ENCODE measurements at regions not wholly inside any gene's neighbourhood (a gene's known extent, or its start where the extent isn't known, plus 50 kb on each side); places are given as distances from the start of the nearest gene placed in this dataset.

DNA sequence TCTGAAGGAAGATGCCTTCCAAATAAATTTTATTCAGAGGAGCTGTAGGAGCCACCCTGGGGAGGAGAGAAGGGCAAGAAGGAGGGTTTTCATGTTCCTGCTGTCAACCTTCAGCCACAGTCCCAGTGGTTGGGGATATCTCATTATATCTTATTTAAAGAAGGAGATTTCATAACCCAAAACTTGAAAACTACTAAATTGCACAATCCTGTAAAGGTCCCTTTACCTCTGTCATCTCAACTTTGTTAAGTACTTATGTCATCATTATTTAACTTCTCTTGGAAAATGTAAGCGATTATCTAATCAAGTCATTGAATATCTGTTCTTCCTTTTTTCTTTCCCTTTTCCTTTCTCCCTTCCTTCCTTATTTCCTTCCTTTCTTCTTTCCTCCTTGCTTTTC, 794.5 kb upstream of the IGFBP3 start:
- POLR2A ChIA-PET (ENCODE audit: partially characterized antibody) = no interaction called here
- H3K27ac Mint-ChIP-seq = no peak overlapping the region
- Histone ChIP-seq H3K4me3 (ENCODE audit: low read length in 2 of 2) (no peak overlapping the region), H3K36me3 (ENCODE audit: insufficient read depth, low read length) (no peaks in the 10 kb centered on the region), H3K27me3 (ENCODE audit: insufficient read depth, low read length) (no peaks in the 10 kb centered on the region), H3K9me3 (ENCODE audit: control insufficient read depth in 1 of 2, low read length in 2 of 2) (no peaks in the 10 kb centered on the region), H3K4me1 (ENCODE audit: insufficient read depth, low read length) (no peaks in the 10 kb centered on the region), H3K27ac (ENCODE audit: low read depth, low read length) (no peak overlapping the region)
- no peak overlapping the region for H3K4me3 Mint-ChIP-seq
- CTCF ChIA-PET (ENCODE audit: partially characterized antibody) = no interaction called here
- no peaks in the 10 kb centered on the region for H3K4me1 Mint-ChIP-seq
- H3K9me3 Mint-ChIP-seq = peaks cover 0 to 5% (median 2%) of the 10 kb centered on the region in 8 donors
- no peak for DNase-seq
- intact Hi-C loops (cut with micrococcal nuclease) = no loop called here
- no peaks in the 10 kb centered on the region for H3K27me3 Mint-ChIP-seq
- H3K36me3 Mint-ChIP-seq = no peaks in the 10 kb centered on the region

DNA sequence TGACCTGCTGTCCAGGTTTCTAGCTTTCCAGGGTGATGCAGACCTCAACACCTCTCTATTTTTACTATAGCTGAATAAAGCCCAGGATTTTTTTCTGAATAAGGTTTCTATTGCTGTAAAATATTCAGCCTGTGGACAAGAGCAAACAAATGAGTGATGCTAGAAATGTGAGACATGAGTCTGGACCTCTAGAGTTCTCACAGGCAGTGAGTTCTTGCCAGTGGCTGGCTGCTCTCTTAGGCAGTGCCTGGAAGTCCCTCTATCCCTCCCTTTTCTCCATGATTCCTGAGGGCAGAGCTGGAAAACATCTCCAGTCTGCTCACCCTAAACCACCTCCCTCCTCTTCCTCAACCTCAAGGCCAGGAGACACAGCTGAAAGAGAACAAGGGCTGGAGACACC, 793.8 kb upstream of the IGFBP3 start:
- CTCF ChIA-PET (ENCODE audit: partially characterized antibody) = no interaction called here
- no peaks in the 10 kb centered on the region for H3K4me1 Mint-ChIP-seq
- H3K4me3 ChIP-seq (ENCODE audit: low read length in 2 of 2) = no peak overlapping the region

DNA sequence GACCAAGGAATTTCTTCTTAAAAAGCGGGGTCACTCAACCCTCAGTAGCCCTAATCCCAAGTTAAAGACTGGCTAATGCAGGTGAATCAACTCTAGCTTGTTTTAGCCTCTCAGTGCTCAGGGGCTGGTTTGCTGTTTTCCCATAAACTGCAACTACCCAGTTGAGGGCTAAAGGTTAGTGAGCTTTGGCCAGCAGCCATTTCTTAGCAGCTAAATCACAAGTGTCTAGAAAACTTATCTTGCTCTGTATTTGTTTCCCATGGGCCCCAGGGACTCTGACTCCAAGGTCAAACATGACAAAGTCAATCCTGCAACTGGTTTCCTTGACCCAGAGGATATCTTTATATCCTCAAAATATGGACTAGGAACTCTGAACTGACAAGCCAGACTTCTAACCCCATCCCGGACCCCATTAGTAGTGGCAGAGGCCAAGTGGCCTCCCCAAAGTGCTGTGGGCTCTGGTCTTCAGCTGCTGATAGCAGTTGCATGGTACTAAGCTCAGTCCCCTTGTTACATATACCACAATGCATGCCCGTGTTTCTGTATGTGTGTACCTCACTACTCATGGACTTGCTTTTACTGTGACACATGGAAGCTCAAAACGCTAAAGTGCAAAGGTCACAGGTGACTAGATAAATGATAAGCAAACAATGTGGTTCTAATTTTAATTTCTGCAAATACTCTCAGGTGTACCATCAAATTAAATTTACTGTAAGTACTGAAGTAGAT, 793.0 kb upstream of the IGFBP3 start:
- no peak overlapping the region for H3K4me3 Mint-ChIP-seq
- Histone ChIP-seq H3K4me1 (ENCODE audit: insufficient read depth, low read length) (no peaks in the 10 kb centered on the region), H3K27me3 (ENCODE audit: insufficient read depth, low read length) (no peaks in the 10 kb centered on the region), H3K27ac (ENCODE audit: low read depth, low read length) (no peak overlapping the region), H3K9me3 (ENCODE audit: control insufficient read depth in 1 of 2, low read length in 2 of 2) (no peaks in the 10 kb centered on the region), H3K4me3 (ENCODE audit: low read length in 2 of 2) (no peak overlapping the region), H3K36me3 (ENCODE audit: insufficient read depth, low read length) (no peaks in the 10 kb centered on the region)
- no peaks in the 10 kb centered on the region for H3K36me3 Mint-ChIP-seq
- no peaks in the 10 kb centered on the region for H3K27me3 Mint-ChIP-seq
- peaks cover 0 to 5% (median 2%) of the 10 kb centered on the region in 8 donors for H3K9me3 Mint-ChIP-seq
- H3K4me1 Mint-ChIP-seq = no peaks in the 10 kb centered on the region
- ChIA-PET POLR2A (ENCODE audit: partially characterized antibody) (no interaction called here), CTCF (ENCODE audit: partially characterized antibody) (no interaction called here)
- intact Hi-C loops (cut with micrococcal nuclease) = no loop called here
- DNase-seq = no peak
- H3K27ac Mint-ChIP-seq = no peak overlapping the region

More for the DNA sequence above, 793.8 kb upstream of the IGFBP3 start:
- Histone ChIP-seq H3K27ac (ENCODE audit: low read depth, low read length) (no peak overlapping the region), H3K9me3 (ENCODE audit: control insufficient read depth in 1 of 2, low read length in 2 of 2) (no peaks in the 10 kb centered on the region), H3K4me1 (ENCODE audit: insufficient read depth, low read length) (no peaks in the 10 kb centered on the region), H3K27me3 (ENCODE audit: insufficient read depth, low read length) (no peaks in the 10 kb centered on the region), H3K36me3 (ENCODE audit: insufficient read depth, low read length) (no peaks in the 10 kb centered on the region)
- Mint-ChIP-seq H3K27ac (no peak overlapping the region), H3K4me3 (no peak overlapping the region), H3K27me3 (no peaks in the 10 kb centered on the region), H3K9me3 (peaks cover 0 to 5% (median 2%) of the 10 kb centered on the region in 8 donors), H3K36me3 (no peaks in the 10 kb centered on the region)
- intact Hi-C loops (cut with micrococcal nuclease) = no loop called here
- DNase-seq = no peak
- POLR2A ChIA-PET (ENCODE audit: partially characterized antibody) = no interaction called here

DNA sequence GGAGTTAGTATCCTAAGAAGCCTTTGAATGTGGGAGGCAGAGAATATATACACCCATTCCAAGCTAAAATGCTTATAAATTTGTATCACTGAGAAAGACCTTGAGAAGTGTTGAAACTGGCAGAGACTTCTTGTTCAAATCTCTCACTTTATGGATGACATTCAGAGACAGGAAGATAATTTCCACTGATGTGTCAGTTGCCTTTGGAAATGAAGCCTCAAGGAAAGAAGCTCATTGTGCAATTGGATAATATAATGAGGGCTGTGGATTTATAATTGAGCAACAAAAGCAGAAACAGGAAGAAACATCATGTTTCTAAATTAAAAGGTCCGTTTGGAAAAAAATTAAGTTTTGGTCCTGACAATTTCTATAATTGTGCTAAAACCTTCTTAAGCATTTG, 789.9 kb upstream of the IGFBP3 start:
- DNase-seq = no peak
- no peaks in the 10 kb centered on the region for H3K36me3 ChIP-seq (ENCODE audit: insufficient read depth, low read length)
- H3K27ac ChIP-seq (ENCODE audit: low read depth, low read length) = no peak overlapping the region
- no peaks in the 10 kb centered on the region for H3K27me3 ChIP-seq (ENCODE audit: insufficient read depth, low read length)
- ChIA-PET CTCF (ENCODE audit: partially characterized antibody) (no interaction called here), POLR2A (ENCODE audit: partially characterized antibody) (interaction anchor here (0.6 kb wide), 1 partner anchor 29 kb away, joined by 3 read pairs; no protein-coding TSS in a partner anchor)
- Mint-ChIP-seq H3K4me1 (no peaks in the 10 kb centered on the region), H3K9me3 (peaks cover 0 to 3% (median 0%) of the 10 kb centered on the region in 8 donors), H3K27me3 (no peaks in the 10 kb centered on the region), H3K27ac (no peak overlapping the region), H3K36me3 (no peaks in the 10 kb centered on the region), H3K4me3 (no peak overlapping the region)
- intact Hi-C loops (cut with micrococcal nuclease) = no loop called here
- H3K4me1 ChIP-seq (ENCODE audit: insufficient read depth, low read length) = no peaks in the 10 kb centered on the region
- H3K4me3 ChIP-seq (ENCODE audit: low read length in 2 of 2) = no peak overlapping the region
- no peaks in the 10 kb centered on the region for H3K9me3 ChIP-seq (ENCODE audit: control insufficient read depth in 1 of 2, low read length in 2 of 2)

DNA sequence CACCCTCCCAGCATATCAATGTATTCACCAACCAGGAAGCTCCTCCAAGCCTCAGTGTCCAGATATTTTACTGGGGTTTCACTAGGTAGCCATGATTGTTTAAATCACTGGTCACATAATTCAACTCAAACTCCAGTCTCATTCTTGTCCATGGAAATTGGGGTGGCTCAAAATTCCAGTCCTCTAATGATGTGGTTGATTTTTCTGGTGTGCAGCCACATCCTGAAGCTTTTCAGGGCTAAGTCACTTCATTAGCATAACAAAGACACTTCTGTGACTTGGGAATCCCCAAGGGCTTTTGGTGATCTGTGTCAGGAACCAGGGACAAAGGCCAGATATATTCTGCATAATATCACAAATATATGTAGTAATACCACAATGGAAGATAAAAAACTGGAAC, 786.9 kb upstream of the IGFBP3 start:
- no peaks in the 10 kb centered on the region for H3K36me3 Mint-ChIP-seq
- H3K27ac Mint-ChIP-seq = no peak overlapping the region
- H3K4me3 ChIP-seq (ENCODE audit: low read length in 2 of 2) = no peak overlapping the region
- DNase-seq = no peak
- H3K27me3 ChIP-seq (ENCODE audit: insufficient read depth, low read length) = no peaks in the 10 kb centered on the region
- no peaks in the 10 kb centered on the region for H3K4me1 Mint-ChIP-seq
- no peak overlapping the region for H3K27ac ChIP-seq (ENCODE audit: low read depth, low read length)
- H3K27me3 Mint-ChIP-seq = peaks cover 0 to 2% of the 10 kb centered on the region in 2 donors
- H3K4me3 Mint-ChIP-seq = no peak overlapping the region
- no peaks in the 10 kb centered on the region for H3K9me3 ChIP-seq (ENCODE audit: control insufficient read depth in 1 of 2, low read length in 2 of 2)
- no peaks in the 10 kb centered on the region for H3K36me3 ChIP-seq (ENCODE audit: insufficient read depth, low read length)
- intact Hi-C loops (cut with micrococcal nuclease) = no loop called here
- POLR2A ChIA-PET (ENCODE audit: partially characterized antibody) = no interaction called here
- peaks cover 0 to 7% (median 3%) of the 10 kb centered on the region in 8 donors for H3K9me3 Mint-ChIP-seq
- CTCF ChIA-PET (ENCODE audit: partially characterized antibody) = no interaction called here
- no peaks in the 10 kb centered on the region for H3K4me1 ChIP-seq (ENCODE audit: insufficient read depth, low read length)

DNA sequence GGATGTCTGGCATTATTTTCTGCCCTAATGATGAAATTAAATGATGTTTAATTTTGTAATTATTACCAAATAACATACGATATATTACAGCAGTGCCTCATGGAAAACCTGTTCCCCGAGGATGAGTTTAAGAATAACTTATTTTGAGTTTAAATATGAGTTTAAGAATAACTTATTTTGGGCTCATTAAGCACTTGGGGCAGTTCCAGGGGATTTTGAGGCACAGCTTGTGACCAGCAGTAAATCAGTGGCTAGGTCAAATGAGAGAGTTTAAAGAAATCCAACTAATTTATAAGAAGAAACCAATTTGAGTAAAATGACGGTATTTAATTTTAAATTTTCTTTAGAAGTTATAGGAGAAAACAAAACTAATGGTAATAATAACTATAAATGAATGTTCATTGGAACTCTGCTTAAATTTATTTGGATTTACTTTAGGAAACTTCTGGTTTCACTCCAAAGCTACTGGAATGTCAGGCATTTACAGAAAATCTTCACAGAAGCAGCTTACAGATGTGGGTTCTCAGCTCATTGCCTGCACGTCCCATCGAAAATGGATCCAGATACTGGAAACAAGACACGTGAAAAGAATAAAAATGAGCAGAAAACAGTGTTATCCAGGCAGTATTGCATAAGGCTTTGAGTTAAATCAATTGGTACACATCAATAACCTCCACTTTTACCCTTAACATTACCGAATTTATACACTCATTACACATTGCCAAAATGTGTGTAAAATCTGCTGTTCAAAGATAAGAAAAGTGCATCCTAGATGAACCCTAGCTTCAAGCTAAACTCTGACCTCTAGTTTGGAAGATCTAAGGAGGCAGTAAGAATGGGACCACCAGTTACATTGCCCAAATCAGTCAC, 784.5 kb upstream of the IGFBP3 start:
- POLR2A ChIA-PET (ENCODE audit: partially characterized antibody) = no interaction called here

DNA sequence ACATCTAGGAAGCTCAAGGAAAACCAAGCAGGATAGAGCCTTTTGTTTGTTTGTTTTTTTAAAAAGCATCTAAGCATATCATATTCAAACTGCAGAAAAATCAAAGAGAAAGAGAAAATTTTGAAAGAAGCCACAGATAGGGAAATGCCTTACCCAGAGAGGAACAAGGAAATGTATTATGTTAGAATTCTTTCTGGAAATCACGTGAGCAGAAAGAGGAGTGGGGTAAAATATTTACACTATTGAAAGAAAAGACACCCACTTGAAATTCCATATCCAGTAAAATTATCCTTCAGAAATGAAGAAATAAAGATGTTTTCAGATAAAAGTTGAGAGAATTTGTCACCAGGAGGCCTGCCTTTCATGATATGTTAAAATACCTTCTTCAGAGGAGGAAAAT, 775.7 kb upstream of the IGFBP3 start:
- ChIA-PET CTCF (ENCODE audit: partially characterized antibody) (no interaction called here), POLR2A (ENCODE audit: partially characterized antibody) (no interaction called here)
- Histone ChIP-seq H3K27me3 (ENCODE audit: insufficient read depth, low read length) (no peaks in the 10 kb centered on the region), H3K36me3 (ENCODE audit: insufficient read depth, low read length) (no peaks in the 10 kb centered on the region), H3K27ac (ENCODE audit: low read depth, low read length) (no peak overlapping the region), H3K9me3 (ENCODE audit: control insufficient read depth in 1 of 2, low read length in 2 of 2) (no peaks in the 10 kb centered on the region), H3K4me3 (ENCODE audit: low read length in 2 of 2) (no peak overlapping the region), H3K4me1 (ENCODE audit: insufficient read depth, low read length) (no peaks in the 10 kb centered on the region)
- Mint-ChIP-seq H3K9me3 (peaks cover 0 to 14% (median 6%) of the 10 kb centered on the region in 8 donors), H3K27me3 (no peaks in the 10 kb centered on the region), H3K4me1 (no peaks in the 10 kb centered on the region), H3K4me3 (no peak overlapping the region), H3K27ac (no peak overlapping the region), H3K36me3 (no peaks in the 10 kb centered on the region)
- intact Hi-C loops (cut with micrococcal nuclease) = no loop called here
- no peak for DNase-seq

More for the DNA sequence above, 784.5 kb upstream of the IGFBP3 start:
- H3K4me1 Mint-ChIP-seq = no peaks in the 10 kb centered on the region
- H3K4me3 Mint-ChIP-seq = no peak overlapping the region
- Histone ChIP-seq H3K27ac (ENCODE audit: low read depth, low read length) (no peak overlapping the region), H3K9me3 (ENCODE audit: control insufficient read depth in 1 of 2, low read length in 2 of 2) (no peaks in the 10 kb centered on the region), H3K4me1 (ENCODE audit: insufficient read depth, low read length) (no peaks in the 10 kb centered on the region), H3K4me3 (ENCODE audit: low read length in 2 of 2) (no peak overlapping the region), H3K27me3 (ENCODE audit: insufficient read depth, low read length) (no peaks in the 10 kb centered on the region), H3K36me3 (ENCODE audit: insufficient read depth, low read length) (no peaks in the 10 kb centered on the region)
- H3K27ac Mint-ChIP-seq = no peak overlapping the region
- intact Hi-C loops (cut with micrococcal nuclease) = no loop called here
- DNase-seq = no peak
- H3K36me3 Mint-ChIP-seq = no peaks in the 10 kb centered on the region
- H3K27me3 Mint-ChIP-seq = peaks cover 0 to 2% of the 10 kb centered on the region in 2 donors
- CTCF ChIA-PET (ENCODE audit: partially characterized antibody) = no interaction called here
- peaks cover 0 to 7% (median 3%) of the 10 kb centered on the region in 8 donors for H3K9me3 Mint-ChIP-seq
